ENCODE measurements at regions not wholly inside any gene's neighbourhood (a gene's known extent, or its start where the extent isn't known, plus 50 kb on each side); places are given as distances from the start of the nearest gene placed in this dataset.

GRCh38 chr12:23168459-23168858, 543.5 kb downstream of the ETNK1 start:
- 45% methylated on average over 2 of the region's 2 CpGs for WGBS
- Histone ChIP-seq H3K9me3 (ENCODE audit: control insufficient read depth in 4 of 4, low read length in 3 of 4) (peaks cover 0 to 5% (median under 1%) of the 10 kb centered on the region in 4 donors), H3K4me3 (ENCODE audit: low read depth in 1 of 3, low read length in 3 of 3) (no peak overlapping the region), H3K4me1 (ENCODE audit: control insufficient read depth in 4 of 4, insufficient read depth in 4 of 4, low read length in 3 of 4) (no peaks in the 10 kb centered on the region), H3K27ac (ENCODE audit: low read depth in 1 of 2, low read length in 2 of 2) (no peak overlapping the region), H3K9ac (ENCODE audit: low read depth in 1 of 2, low read length in 2 of 2) (no peak overlapping the region), H3K27me3 (ENCODE audit: control insufficient read depth in 4 of 4, insufficient read depth in 4 of 4, low read length in 3 of 4) (no peaks in the 10 kb centered on the region), H3K36me3 (ENCODE audit: control insufficient read depth in 4 of 4, insufficient read depth in 3 of 4, low read depth in 1 of 4, low read length in 3 of 4) (no peaks in the 10 kb centered on the region)
- TF ChIP-seq JUND (IDR thresholded peaks at IDR 0.05) (no peak), RXRA (IDR thresholded peaks at IDR 0.05) (no peak), YY1 (IDR thresholded peaks at IDR 0.05) (no peak), TAF1 (conservative IDR thresholded peaks at IDR 0.05) (no peak), SP1 (IDR thresholded peaks at IDR 0.05) (no peak), CTCF (IDR thresholded peaks at IDR 0.05; ENCODE audit: low read depth, low read length, missing input control) (no peak), HNF4G (IDR thresholded peaks at IDR 0.05) (no peak), EGR1 (IDR thresholded peaks at IDR 0.05; ENCODE audit: low read depth in 2 of 2) (no peak), ZBTB33 (IDR thresholded peaks at IDR 0.05) (no peak), GABPA (IDR thresholded peaks at IDR 0.05 in 1 of 2, conservative IDR thresholded peaks at IDR 0.05 in 1 of 2) (no peak), FOXA2 (IDR thresholded peaks at IDR 0.05) (no peak), ATF3 (IDR thresholded peaks at IDR 0.05) (no peak)
- DNase-seq (ENCODE audit: low spot score) = no peak

- WGBS = 87% methylated on average over 4 of the region's 4 CpGs
- H3K27me3 ChIP-seq (ENCODE audit: control insufficient read depth in 4 of 4, insufficient read depth in 4 of 4, low read length in 3 of 4) = no peaks in the 10 kb centered on the region
- H3K27ac ChIP-seq (ENCODE audit: low read depth in 1 of 2, low read length in 2 of 2) = no peak overlapping the region
- H3K9me3 ChIP-seq (ENCODE audit: control insufficient read depth in 4 of 4, low read length in 3 of 4) = peaks cover 0 to 5% (median under 1%) of the 10 kb centered on the region in 4 donors
- TF ChIP-seq EGR1 (IDR thresholded peaks at IDR 0.05; ENCODE audit: low read depth in 2 of 2) = no peak
- DNase-seq (ENCODE audit: low spot score) = no peak
- H3K36me3 ChIP-seq (ENCODE audit: control insufficient read depth in 4 of 4, insufficient read depth in 3 of 4, low read depth in 1 of 4, low read length in 3 of 4) = no peaks in the 10 kb centered on the region
- no peak overlapping the region for H3K4me3 ChIP-seq (ENCODE audit: low read depth in 1 of 3, low read length in 3 of 3)
- H3K9ac ChIP-seq (ENCODE audit: low read depth in 1 of 2, low read length in 2 of 2) = no peak overlapping the region
- H3K4me1 ChIP-seq (ENCODE audit: control insufficient read depth in 4 of 4, insufficient read depth in 4 of 4, low read length in 3 of 4) = no peaks in the 10 kb centered on the region
Measured at GRCh38 chr12:23169012-23169695, 544.2 kb downstream of the ETNK1 start.

- H3K9ac ChIP-seq (ENCODE audit: low read depth in 1 of 2, low read length in 2 of 2) = no peak overlapping the region
- no peaks in the 10 kb centered on the region for H3K4me1 ChIP-seq (ENCODE audit: control insufficient read depth in 4 of 4, insufficient read depth in 4 of 4, low read length in 3 of 4)
- no peak overlapping the region for H3K4me3 ChIP-seq (ENCODE audit: low read depth in 1 of 3, low read length in 3 of 3)
- no peak overlapping the region for H3K27ac ChIP-seq (ENCODE audit: low read depth in 1 of 2, low read length in 2 of 2)
- DNase-seq (ENCODE audit: low spot score) = no peak
- H3K36me3 ChIP-seq (ENCODE audit: control insufficient read depth in 4 of 4, insufficient read depth in 3 of 4, low read depth in 1 of 4, low read length in 3 of 4) = no peaks in the 10 kb centered on the region
- H3K9me3 ChIP-seq (ENCODE audit: control insufficient read depth in 4 of 4, low read length in 3 of 4) = peaks cover 0 to 5% (median under 1%) of the 10 kb centered on the region in 4 donors
- H3K27me3 ChIP-seq (ENCODE audit: control insufficient read depth in 4 of 4, insufficient read depth in 4 of 4, low read length in 3 of 4) = no peaks in the 10 kb centered on the region
- 85% methylated on average over 3 of the region's 3 CpGs for WGBS
- TF ChIP-seq GABPA (IDR thresholded peaks at IDR 0.05 in 1 of 2, conservative IDR thresholded peaks at IDR 0.05 in 1 of 2) (no peak), NR2F2 (IDR thresholded peaks at IDR 0.05) (no peak), MAX (IDR thresholded peaks at IDR 0.05) (no peak), CTCF (IDR thresholded peaks at IDR 0.05; ENCODE audit: low read depth, low read length, missing input control) (no peak), REST (IDR thresholded peaks at IDR 0.05) (no peak), HNF4A (conservative IDR thresholded peaks at IDR 0.05) (no peak), TAF1 (conservative IDR thresholded peaks at IDR 0.05) (no peak), EGR1 (IDR thresholded peaks at IDR 0.05; ENCODE audit: low read depth in 2 of 2) (no peak)
Measured at GRCh38 chr12:23169696-23170013, 544.7 kb downstream of the ETNK1 start.

Data from liver (tissue), 8 donors.